PFSK-1 (cell line): ENCODE measurements at regions not wholly inside any gene's neighbourhood (a gene's known extent, or its start where the extent isn't known, plus 50 kb on each side); places are given as distances from the start of the nearest gene placed in this dataset.

Experiments used
- FOXP2 ChIP-seq: optimal IDR thresholded peaks from 2 replicates; pipeline ENCODE3; 2011; ENCODE audit warnings: borderline replicate concordance, control low read depth, inconsistent platforms; ENCODE audit not compliant: insufficient read depth; ENCODE audit errors: extremely low read length, extremely low read depth
- POLR2AphosphoS5 ChIP-seq: IDR thresholded peaks from 2 replicates; pipeline ENCODE4 v1.6.1; 2012; ENCODE audit warnings: low read depth, mild to moderate bottlenecking, control low read depth, low read length, moderate library complexity
- SIN3A ChIP-seq: IDR thresholded peaks from 2 replicates; pipeline ENCODE4 v1.6.1; 2012; ENCODE audit warnings: mild to moderate bottlenecking, low read length, moderate library complexity, borderline replicate concordance; ENCODE audit not compliant: insufficient read depth
- TAF1 ChIP-seq: IDR thresholded peaks from 2 replicates; pipeline ENCODE4 v1.6.1; 2012; ENCODE audit warnings: low read length, control low read depth, borderline replicate concordance; ENCODE audit not compliant: insufficient read depth
- TF ChIP-seq, protein P1 (sequence below), 2 experiments: IDR thresholded peaks; 2 replicates each; pipeline versions ENCODE4 v1.6.1 to v1.8.0; 2011 to 2012; ENCODE audit warnings: low read depth in 2 of 2, low read length in 2 of 2, control low read depth in 1 of 2, inconsistent platforms in 1 of 2, mild to moderate bottlenecking in 1 of 2, moderate library complexity in 1 of 2; ENCODE audit not compliant: insufficient read depth in 1 of 2

DNA sequence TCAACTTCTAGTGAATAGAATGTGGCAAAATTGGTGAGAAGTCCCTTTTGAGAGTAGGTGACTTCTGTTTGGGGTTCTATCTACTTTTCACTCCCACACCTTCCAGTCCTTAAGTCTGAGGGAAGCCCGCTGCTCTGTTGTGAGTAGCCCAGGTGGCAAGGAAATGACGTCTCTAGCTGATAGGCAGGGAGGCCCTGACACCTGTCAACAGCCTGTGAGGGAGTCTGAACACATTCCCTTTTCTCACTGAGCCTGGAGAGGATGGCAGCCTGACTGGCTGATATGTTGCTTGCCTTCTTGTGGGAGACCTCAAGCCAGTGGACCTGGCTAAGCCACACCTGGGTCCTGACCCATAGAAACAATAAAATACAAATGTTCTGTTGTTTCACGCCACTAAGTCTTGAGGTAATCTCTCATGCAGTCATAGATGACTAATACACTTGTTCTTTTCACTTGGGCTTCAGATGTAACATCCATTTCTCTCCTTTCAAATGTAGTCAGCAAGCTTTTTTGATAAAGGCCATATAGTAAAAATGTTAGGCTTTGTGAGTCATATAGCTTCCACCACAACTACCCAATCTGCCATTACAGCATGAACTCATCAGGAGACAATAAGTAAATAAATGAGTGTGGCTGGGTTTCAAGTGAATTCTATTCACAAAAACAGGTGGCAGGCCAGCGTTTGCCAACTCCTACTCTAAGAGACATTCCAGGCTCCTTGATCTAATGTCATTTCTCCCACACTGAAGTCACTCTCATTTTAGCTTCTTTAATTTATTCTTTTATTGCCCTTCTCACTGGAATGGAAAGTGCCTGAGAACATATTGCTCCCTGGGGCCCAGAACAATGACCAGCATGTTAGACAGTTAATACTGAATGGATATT lies 265.1 kb upstream of the MAD2L1 start:
- TF ChIP-seq, protein P1, sequence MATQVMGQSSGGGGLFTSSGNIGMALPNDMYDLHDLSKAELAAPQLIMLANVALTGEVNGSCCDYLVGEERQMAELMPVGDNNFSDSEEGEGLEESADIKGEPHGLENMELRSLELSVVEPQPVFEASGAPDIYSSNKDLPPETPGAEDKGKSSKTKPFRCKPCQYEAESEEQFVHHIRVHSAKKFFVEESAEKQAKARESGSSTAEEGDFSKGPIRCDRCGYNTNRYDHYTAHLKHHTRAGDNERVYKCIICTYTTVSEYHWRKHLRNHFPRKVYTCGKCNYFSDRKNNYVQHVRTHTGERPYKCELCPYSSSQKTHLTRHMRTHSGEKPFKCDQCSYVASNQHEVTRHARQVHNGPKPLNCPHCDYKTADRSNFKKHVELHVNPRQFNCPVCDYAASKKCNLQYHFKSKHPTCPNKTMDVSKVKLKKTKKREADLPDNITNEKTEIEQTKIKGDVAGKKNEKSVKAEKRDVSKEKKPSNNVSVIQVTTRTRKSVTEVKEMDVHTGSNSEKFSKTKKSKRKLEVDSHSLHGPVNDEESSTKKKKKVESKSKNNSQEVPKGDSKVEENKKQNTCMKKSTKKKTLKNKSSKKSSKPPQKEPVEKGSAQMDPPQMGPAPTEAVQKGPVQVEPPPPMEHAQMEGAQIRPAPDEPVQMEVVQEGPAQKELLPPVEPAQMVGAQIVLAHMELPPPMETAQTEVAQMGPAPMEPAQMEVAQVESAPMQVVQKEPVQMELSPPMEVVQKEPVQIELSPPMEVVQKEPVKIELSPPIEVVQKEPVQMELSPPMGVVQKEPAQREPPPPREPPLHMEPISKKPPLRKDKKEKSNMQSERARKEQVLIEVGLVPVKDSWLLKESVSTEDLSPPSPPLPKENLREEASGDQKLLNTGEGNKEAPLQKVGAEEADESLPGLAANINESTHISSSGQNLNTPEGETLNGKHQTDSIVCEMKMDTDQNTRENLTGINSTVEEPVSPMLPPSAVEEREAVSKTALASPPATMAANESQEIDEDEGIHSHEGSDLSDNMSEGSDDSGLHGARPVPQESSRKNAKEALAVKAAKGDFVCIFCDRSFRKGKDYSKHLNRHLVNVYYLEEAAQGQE (IDR thresholded peaks at IDR 0.05; ENCODE audit: insufficient read depth in 1 of 2, low read depth in 2 of 2, low read length in 2 of 2): no peak
- no peak for TF ChIP-seq SIN3A
- TF ChIP-seq POLR2AphosphoS5: no peak
- no peak for TF ChIP-seq TAF1
- no peak for TF ChIP-seq FOXP2

DNA sequence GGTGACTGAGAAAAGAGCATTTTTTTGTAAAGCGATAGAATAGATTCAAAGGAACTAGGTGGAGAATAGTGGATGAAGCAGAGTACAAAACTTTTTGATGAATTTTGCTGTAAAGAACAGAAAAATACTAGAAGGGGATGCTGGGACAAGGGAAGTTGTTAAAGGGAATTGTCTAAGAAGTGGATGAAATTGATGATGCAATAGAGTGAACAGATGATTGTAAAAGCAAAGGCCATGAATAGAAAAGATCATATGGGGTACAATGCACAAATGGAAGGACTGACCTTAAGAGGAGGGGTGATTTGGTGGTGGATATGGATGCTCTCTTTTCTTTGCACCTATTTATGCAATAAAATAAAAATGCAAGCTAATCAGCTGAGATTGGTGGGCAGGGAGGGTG lies 262.7 kb upstream of the MAD2L1 start:
- TF ChIP-seq TAF1 (no peak), SIN3A (no peak), POLR2AphosphoS5 (no peak), FOXP2 (no peak)
- TF ChIP-seq, protein P1 (IDR thresholded peaks at IDR 0.05; ENCODE audit: insufficient read depth in 1 of 2, low read depth in 2 of 2, low read length in 2 of 2): no peak

DNA sequence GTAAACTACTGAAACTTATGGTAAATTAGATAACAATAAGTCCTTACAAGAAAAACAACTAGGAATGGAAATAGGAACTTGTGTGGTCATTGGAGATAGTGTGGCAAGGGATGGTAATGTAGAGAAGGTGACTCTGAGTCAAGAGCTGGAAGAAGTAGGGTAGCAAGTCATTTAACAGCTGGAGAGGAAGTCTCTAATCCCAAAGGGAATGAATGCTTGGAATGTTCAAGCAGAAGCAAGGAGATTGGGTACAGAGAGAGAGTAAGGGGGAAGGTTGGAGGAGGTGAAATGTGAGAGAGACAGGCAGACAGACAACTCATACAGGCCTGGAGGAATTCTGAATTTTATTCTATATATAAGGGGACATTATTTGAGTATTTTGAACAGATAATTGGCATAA lies 260.6 kb upstream of the MAD2L1 start:
- TF ChIP-seq, protein P1 (IDR thresholded peaks at IDR 0.05; ENCODE audit: insufficient read depth in 1 of 2, low read depth in 2 of 2, low read length in 2 of 2): no peak
- no peak for TF ChIP-seq TAF1
- TF ChIP-seq FOXP2: no peak
- TF ChIP-seq POLR2AphosphoS5: no peak
- no peak for TF ChIP-seq SIN3A

GRCh38 chr4:120319046-120319767 lies 252.6 kb upstream of the MAD2L1 start:
- TF ChIP-seq FOXP2: no peak

- TF ChIP-seq POLR2AphosphoS5 (no peak), FOXP2 (no peak), SIN3A (no peak)
Measured at GRCh38 chr4:120318196-120318846, 251.7 kb upstream of the MAD2L1 start.

DNA sequence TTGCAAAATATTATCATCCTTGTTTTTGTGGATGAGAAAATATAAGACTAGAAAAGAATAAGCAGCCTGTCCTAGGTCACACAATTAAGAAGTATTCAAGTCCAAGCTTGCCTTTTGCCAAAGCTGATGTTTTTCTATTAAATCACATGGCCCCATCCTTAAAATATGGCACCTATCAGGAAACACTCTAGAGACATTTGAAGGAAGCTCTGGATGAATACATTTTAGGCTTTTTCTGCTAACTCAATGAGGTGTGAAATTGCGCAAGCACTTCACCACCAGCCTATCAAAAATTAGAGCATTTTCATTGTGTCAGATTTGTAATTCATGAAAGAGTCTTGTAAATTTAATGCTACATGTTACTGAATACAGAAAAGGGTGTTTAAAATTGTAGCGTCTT lies 251.1 kb upstream of the MAD2L1 start:
- TF ChIP-seq FOXP2 (no peak), SIN3A (no peak), TAF1 (no peak), POLR2AphosphoS5 (no peak)
- TF ChIP-seq, protein P1 (IDR thresholded peaks at IDR 0.05; ENCODE audit: insufficient read depth in 1 of 2, low read depth in 2 of 2, low read length in 2 of 2): no peak
